Neural cell (in vitro differentiated cells): ENCODE measurements at regions not wholly inside any gene's neighbourhood (a gene's known extent, or its start where the extent isn't known, plus 50 kb on each side); places are given as distances from the start of the nearest gene placed in this dataset.
"Not testable (repeated sequence)": the region's sequence is repeated elsewhere in the genome, so short reads cannot be mapped to it uniquely, and the experiment has no call there.

ENCODE experiments used
- H2AFZ ChIP-seq: fragments of 200-600, 300-800 bp; sonication (generic), shearing (Covaris generic); 2 replicates; pipeline ENCODE4 v1.6.0; 2014; ENCODE audit warnings: low read depth, mild to moderate bottlenecking, antibody characterized with exemption, low read length, moderate library complexity
- H3F3A ChIP-seq: fragments of 200-600 bp; shearing (Covaris generic); 2 replicates; pipeline ENCODE4 v1.6.1; 2016; ENCODE audit warnings: mild to moderate bottlenecking, moderate library complexity, mixed read lengths, antibody characterized with exemption, low read length; ENCODE audit not compliant: insufficient read depth, poor library complexity, severe bottlenecking
- H3K27ac ChIP-seq: fragments of 200-600, 300-800 bp; sonication (generic), shearing (Covaris generic); 2 replicates; pipeline ENCODE4 v1.5.1; 2014; ENCODE audit warnings: mild to moderate bottlenecking, low read length, moderate library complexity
- H3K27me3 ChIP-seq: fragments of 300-800, 200-600 bp; sonication (generic), shearing (Covaris generic); 2 replicates; pipeline ENCODE4 v1.6.0; 2014; ENCODE audit warnings: mild to moderate bottlenecking, low read depth, low read length, moderate library complexity; ENCODE audit not compliant: insufficient read depth
- H3K36me3 ChIP-seq: fragments of 300-800, 200-600 bp; sonication (generic), shearing (Covaris generic); 2 replicates; pipeline ENCODE4 v1.5.1; 2014; ENCODE audit warnings: mild to moderate bottlenecking, antibody characterized with exemption, low read length, moderate library complexity; ENCODE audit not compliant: insufficient read depth
- H3K4me2 ChIP-seq: fragments of 300-800, 200-600 bp; sonication (generic), shearing (Covaris generic); 2 replicates; pipeline ENCODE4 v1.6.0; 2014; ENCODE audit warnings: mild to moderate bottlenecking, low read length
- H3K4me3 ChIP-seq: fragments of 300-800, 200-600 bp; sonication (generic), shearing (Covaris generic); 2 replicates; pipeline ENCODE4 v1.5.1; 2014; ENCODE audit warnings: mild to moderate bottlenecking, low read length, moderate library complexity
- H3K79me2 ChIP-seq: fragments of 200-600 bp; shearing (Covaris generic); replicated peaks from 2 replicates; pipeline ENCODE4 v1.6.0; 2014; ENCODE audit warnings: mild to moderate bottlenecking, low read length, moderate library complexity; ENCODE audit not compliant: insufficient read depth
- H3K9ac ChIP-seq: fragments of 300-800, 200-600 bp; sonication (generic), shearing (Covaris generic); 2 replicates; pipeline ENCODE4 v1.6.1; 2016; ENCODE audit warnings: mild to moderate bottlenecking, low read length, mixed read lengths
- H3K9me2 ChIP-seq: fragments of 200-600 bp; shearing (Covaris generic); 2 replicates; pipeline ENCODE4 v1.6.1; 2016; ENCODE audit warnings: mild to moderate bottlenecking, low read length, mixed read lengths; ENCODE audit not compliant: insufficient read depth
- H3K9me3 ChIP-seq: fragments of 200-600, 300-800 bp; sonication (generic), shearing (Covaris generic); 2 replicates; pipeline ENCODE4 v1.6.1; 2016; ENCODE audit warnings: mild to moderate bottlenecking, mixed run types, low read length, moderate library complexity, mixed read lengths
- H4K20me1 ChIP-seq: fragments of 200-600 bp; shearing (Covaris generic); 2 replicates; pipeline ENCODE4 v1.6.1; 2016; ENCODE audit warnings: mild to moderate bottlenecking, mixed run types; ENCODE audit not compliant: insufficient read depth
- EP300 ChIP-seq: fragments of 450-650 bp; conservative IDR thresholded peaks from 2 replicates; pipeline ENCODE4 v1.6.1; 2014; ENCODE audit warnings: antibody characterized with exemption, mild to moderate bottlenecking, moderate library complexity; ENCODE audit not compliant: poor library complexity, severe bottlenecking
- EZH2 ChIP-seq: fragments of 200-600, 300-800 bp; shearing (Covaris generic), sonication (generic); IDR thresholded peaks from 2 replicates; pipeline ENCODE4 v1.6.1; 2014; ENCODE audit warnings: antibody characterized with exemption, low read length, borderline replicate concordance, mild to moderate bottlenecking; ENCODE audit not compliant: insufficient read depth, poor library complexity, severe bottlenecking
- MXI1 ChIP-seq: fragments of 450-650 bp; conservative IDR thresholded peaks from 2 replicates; pipeline ENCODE4 v1.6.1; 2014; ENCODE audit warnings: antibody characterized with exemption, mild to moderate bottlenecking; ENCODE audit not compliant: poor library complexity, severe bottlenecking
- POLR2AphosphoS5 ChIP-seq: IDR thresholded peaks from 2 replicates; pipeline ENCODE4 v1.6.1; 2012
- RAD21 ChIP-seq: fragments of 450-650 bp; conservative IDR thresholded peaks from 2 replicates; pipeline ENCODE4 v1.6.1; 2014; ENCODE audit warnings: antibody characterized with exemption, mild to moderate bottlenecking, moderate library complexity
- SMC3 ChIP-seq: fragments of 450-650 bp; conservative IDR thresholded peaks from 2 replicates; pipeline ENCODE4 v1.6.1; 2014; ENCODE audit warnings: antibody characterized with exemption, mild to moderate bottlenecking, moderate library complexity; ENCODE audit not compliant: poor library complexity
- TAF1 ChIP-seq: IDR thresholded peaks from 2 replicates; pipeline ENCODE4 v1.6.1; 2012; ENCODE audit warnings: low read depth
- TF ChIP-seq, protein P1 (sequence below): IDR thresholded peaks from 2 replicates; pipeline ENCODE4 v1.6.1; 2012; ENCODE audit warnings: borderline replicate concordance
- TF ChIP-seq, protein P2 (sequence below): fragments of 450-650 bp; IDR thresholded peaks from 2 replicates; pipeline ENCODE4 v1.5.1; 2014; ENCODE audit warnings: antibody characterized with exemption, mild to moderate bottlenecking, moderate library complexity; ENCODE audit not compliant: poor library complexity, severe bottlenecking

DNA sequence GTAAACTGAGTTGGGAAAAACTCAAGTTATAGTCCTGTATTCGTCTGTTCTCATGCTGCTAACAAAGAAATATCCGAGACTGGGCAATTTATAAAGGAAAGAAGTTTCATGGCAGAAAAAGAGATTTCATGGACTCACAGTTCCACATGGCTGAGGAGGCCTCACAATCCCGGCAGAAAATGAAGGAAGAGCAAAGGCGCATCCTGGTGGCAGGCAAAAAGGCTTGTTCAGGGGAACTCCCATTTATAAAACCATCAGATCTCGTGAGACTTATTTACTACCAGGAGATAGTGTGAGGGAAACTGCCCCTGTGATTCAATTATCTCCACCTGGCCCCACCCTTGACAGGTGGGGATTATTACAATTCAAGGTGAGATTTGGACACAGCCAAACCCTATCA, 292.6 kb upstream of the SYT1 start:
- Histone ChIP-seq H2AFZ (no peak overlapping the region), H3K79me2 (no peaks in the 10 kb centered on the region), H3F3A (no peaks in the 10 kb centered on the region), H3K27me3 (no peaks in the 10 kb centered on the region), H3K4me3 (no peak overlapping the region), H3K4me2 (no peak overlapping the region), H3K27ac (no peak overlapping the region), H3K36me3 (no peaks in the 10 kb centered on the region), H4K20me1 (no peaks in the 10 kb centered on the region), H3K9ac (no peak overlapping the region), H3K9me3 (no peaks in the 10 kb centered on the region), H3K9me2 (no peaks in the 10 kb centered on the region)
- no peak for TF ChIP-seq POLR2AphosphoS5
- no peak for TF ChIP-seq EZH2
- TF ChIP-seq TAF1 = no peak
- TF ChIP-seq, protein P1, sequence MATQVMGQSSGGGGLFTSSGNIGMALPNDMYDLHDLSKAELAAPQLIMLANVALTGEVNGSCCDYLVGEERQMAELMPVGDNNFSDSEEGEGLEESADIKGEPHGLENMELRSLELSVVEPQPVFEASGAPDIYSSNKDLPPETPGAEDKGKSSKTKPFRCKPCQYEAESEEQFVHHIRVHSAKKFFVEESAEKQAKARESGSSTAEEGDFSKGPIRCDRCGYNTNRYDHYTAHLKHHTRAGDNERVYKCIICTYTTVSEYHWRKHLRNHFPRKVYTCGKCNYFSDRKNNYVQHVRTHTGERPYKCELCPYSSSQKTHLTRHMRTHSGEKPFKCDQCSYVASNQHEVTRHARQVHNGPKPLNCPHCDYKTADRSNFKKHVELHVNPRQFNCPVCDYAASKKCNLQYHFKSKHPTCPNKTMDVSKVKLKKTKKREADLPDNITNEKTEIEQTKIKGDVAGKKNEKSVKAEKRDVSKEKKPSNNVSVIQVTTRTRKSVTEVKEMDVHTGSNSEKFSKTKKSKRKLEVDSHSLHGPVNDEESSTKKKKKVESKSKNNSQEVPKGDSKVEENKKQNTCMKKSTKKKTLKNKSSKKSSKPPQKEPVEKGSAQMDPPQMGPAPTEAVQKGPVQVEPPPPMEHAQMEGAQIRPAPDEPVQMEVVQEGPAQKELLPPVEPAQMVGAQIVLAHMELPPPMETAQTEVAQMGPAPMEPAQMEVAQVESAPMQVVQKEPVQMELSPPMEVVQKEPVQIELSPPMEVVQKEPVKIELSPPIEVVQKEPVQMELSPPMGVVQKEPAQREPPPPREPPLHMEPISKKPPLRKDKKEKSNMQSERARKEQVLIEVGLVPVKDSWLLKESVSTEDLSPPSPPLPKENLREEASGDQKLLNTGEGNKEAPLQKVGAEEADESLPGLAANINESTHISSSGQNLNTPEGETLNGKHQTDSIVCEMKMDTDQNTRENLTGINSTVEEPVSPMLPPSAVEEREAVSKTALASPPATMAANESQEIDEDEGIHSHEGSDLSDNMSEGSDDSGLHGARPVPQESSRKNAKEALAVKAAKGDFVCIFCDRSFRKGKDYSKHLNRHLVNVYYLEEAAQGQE = no peak
- no peak for TF ChIP-seq SMC3
- no peak for TF ChIP-seq RAD21
- TF ChIP-seq, protein P2, sequence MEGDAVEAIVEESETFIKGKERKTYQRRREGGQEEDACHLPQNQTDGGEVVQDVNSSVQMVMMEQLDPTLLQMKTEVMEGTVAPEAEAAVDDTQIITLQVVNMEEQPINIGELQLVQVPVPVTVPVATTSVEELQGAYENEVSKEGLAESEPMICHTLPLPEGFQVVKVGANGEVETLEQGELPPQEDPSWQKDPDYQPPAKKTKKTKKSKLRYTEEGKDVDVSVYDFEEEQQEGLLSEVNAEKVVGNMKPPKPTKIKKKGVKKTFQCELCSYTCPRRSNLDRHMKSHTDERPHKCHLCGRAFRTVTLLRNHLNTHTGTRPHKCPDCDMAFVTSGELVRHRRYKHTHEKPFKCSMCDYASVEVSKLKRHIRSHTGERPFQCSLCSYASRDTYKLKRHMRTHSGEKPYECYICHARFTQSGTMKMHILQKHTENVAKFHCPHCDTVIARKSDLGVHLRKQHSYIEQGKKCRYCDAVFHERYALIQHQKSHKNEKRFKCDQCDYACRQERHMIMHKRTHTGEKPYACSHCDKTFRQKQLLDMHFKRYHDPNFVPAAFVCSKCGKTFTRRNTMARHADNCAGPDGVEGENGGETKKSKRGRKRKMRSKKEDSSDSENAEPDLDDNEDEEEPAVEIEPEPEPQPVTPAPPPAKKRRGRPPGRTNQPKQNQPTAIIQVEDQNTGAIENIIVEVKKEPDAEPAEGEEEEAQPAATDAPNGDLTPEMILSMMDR = no peak
- TF ChIP-seq MXI1 = no peak
- TF ChIP-seq EP300 = no peak

DNA sequence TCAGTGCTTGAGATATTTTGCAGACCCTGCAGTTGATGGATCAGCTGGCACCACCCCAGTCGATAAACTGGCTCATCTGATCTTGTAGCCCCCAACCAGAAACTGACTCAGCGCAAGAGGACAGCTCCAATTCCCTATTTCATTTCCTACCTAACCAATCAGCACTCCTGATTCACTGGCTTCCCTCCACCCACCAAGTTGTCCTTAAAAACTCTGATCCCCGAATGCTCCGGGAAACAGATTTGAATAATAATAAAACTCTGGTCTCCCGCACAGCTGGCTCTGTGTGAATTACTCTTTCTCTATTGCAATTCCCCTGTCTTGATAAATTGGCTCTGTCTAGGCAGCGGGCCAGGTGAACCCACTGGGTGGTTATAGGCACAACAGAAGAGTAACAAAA, 289.4 kb upstream of the SYT1 start:
- H3K27ac ChIP-seq, H3K9me3 ChIP-seq, H3F3A ChIP-seq, H3K9ac ChIP-seq, H4K20me1 ChIP-seq, H3K79me2 ChIP-seq, H3K4me2 ChIP-seq, H3K27me3 ChIP-seq, H3K4me3 ChIP-seq, H2AFZ ChIP-seq, H3K36me3 ChIP-seq, H3K9me2 ChIP-seq: not testable (repeated sequence)

DNA sequence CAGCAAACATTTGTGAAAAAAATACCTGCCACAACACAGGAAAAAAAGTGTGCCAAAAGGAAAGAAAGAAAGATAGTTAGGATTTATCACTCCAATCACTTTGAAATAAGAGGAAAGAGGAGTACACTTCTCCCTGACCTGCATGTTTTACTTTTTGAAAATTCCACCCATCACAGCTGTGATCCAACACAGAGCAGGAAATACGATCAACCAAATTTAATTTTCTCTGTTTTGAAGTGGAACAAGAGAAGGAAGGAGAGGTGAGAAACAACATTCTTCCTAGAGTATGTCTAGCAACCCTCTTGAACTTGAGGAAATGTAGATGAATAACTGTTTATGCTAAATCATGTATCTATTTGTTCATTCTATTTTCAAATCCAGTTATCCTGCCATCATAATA, 284.7 kb upstream of the SYT1 start:
- Histone ChIP-seq H3K9me2 (no peaks in the 10 kb centered on the region), H3F3A (no peaks in the 10 kb centered on the region), H3K79me2 (no peaks in the 10 kb centered on the region), H4K20me1 (no peaks in the 10 kb centered on the region), H3K4me2 (no peak overlapping the region), H3K27me3 (no peaks in the 10 kb centered on the region), H3K9me3 (peaks cover 4% of the 10 kb centered on the region), H2AFZ (no peak overlapping the region), H3K27ac (no peak overlapping the region), H3K36me3 (no peaks in the 10 kb centered on the region), H3K9ac (no peak overlapping the region), H3K4me3 (no peak overlapping the region)
- no peak for TF ChIP-seq SMC3
- TF ChIP-seq EP300 = no peak
- TF ChIP-seq, protein P1 = no peak
- TF ChIP-seq EZH2 = no peak
